ENCODE measurements at regions not wholly inside any gene's neighbourhood (a gene's known extent, or its start where the extent isn't known, plus 50 kb on each side); places are given as distances from the start of the nearest gene placed in this dataset.
A peak's percentile ranks its signal among the peaks of the same experiment; 100 is the strongest.
"Not testable (repeated sequence)": the region's sequence is repeated elsewhere in the genome, so short reads cannot be mapped to it uniquely, and the experiment has no call there.

DNA sequence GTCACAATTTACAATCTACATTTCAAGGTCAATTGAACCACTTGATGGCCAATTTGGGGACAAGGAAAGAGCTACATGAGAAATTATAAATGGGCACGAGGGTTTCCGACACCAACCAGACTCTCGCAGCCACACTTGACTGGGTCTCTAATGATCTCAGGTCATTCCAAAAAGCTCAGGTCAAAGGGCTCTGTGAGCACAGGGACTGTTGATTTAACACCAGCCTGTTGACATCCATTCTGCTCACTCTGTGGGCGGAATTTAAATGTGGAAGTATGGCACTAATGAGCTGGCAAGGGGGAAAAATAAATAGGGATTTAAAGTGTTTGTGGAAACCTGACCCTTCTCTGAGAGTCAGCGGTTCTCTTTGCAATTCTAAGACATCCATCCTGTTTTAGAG, 810.7 kb upstream of the AUTS2 start:
- Histone ChIP-seq H3K9me3 (ENCODE audit: control insufficient read depth in 2 of 3, insufficient read depth in 1 of 3, low read length in 3 of 3) (no peaks in the 10 kb centered on the region), H3K27ac (ENCODE audit: low read depth in 2 of 2, low read length in 2 of 2) (no peak overlapping the region), H3K4me1 (ENCODE audit: control insufficient read depth in 2 of 3, insufficient read depth in 2 of 3, low read depth in 1 of 3, low read length in 3 of 3) (no peaks in the 10 kb centered on the region), H3K27me3 (ENCODE audit: control insufficient read depth, insufficient read depth, low read length) (no peaks in the 10 kb centered on the region), H3K4me3 (ENCODE audit: low read length in 3 of 3) (no peak overlapping the region), H3K9ac (ENCODE audit: low read length in 3 of 3) (no peak overlapping the region), H3K36me3 (ENCODE audit: control insufficient read depth in 2 of 3, insufficient read depth in 3 of 3, low read length in 3 of 3) (no peaks in the 10 kb centered on the region)
- TF ChIP-seq, protein P1, sequence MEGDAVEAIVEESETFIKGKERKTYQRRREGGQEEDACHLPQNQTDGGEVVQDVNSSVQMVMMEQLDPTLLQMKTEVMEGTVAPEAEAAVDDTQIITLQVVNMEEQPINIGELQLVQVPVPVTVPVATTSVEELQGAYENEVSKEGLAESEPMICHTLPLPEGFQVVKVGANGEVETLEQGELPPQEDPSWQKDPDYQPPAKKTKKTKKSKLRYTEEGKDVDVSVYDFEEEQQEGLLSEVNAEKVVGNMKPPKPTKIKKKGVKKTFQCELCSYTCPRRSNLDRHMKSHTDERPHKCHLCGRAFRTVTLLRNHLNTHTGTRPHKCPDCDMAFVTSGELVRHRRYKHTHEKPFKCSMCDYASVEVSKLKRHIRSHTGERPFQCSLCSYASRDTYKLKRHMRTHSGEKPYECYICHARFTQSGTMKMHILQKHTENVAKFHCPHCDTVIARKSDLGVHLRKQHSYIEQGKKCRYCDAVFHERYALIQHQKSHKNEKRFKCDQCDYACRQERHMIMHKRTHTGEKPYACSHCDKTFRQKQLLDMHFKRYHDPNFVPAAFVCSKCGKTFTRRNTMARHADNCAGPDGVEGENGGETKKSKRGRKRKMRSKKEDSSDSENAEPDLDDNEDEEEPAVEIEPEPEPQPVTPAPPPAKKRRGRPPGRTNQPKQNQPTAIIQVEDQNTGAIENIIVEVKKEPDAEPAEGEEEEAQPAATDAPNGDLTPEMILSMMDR (IDR thresholded peaks at IDR 0.05; ENCODE audit: borderline replicate concordance, extremely low read depth, insufficient read depth) = no peak
- peak in 4 of 5 donors; percentile 55 to 85 (median 75) for DNase-seq
- FAIRE-seq = no peak
- intact Hi-C loops (cut with DNase I) = no loop called here

- intact Hi-C loops (cut with DNase I); H3K27ac ChIP-seq (ENCODE audit: low read depth in 2 of 2, low read length in 2 of 2); H3K9ac ChIP-seq (ENCODE audit: low read length in 3 of 3); H3K9me3 ChIP-seq (ENCODE audit: control insufficient read depth in 2 of 3, insufficient read depth in 1 of 3, low read length in 3 of 3); H3K4me3 ChIP-seq (ENCODE audit: low read length in 3 of 3); H3K27me3 ChIP-seq (ENCODE audit: control insufficient read depth, insufficient read depth, low read length); H3K36me3 ChIP-seq (ENCODE audit: control insufficient read depth in 2 of 3, insufficient read depth in 3 of 3, low read length in 3 of 3); DNase-seq; FAIRE-seq; H3K4me1 ChIP-seq (ENCODE audit: control insufficient read depth in 2 of 3, insufficient read depth in 2 of 3, low read depth in 1 of 3, low read length in 3 of 3): not testable (repeated sequence)
These were observed 809.7 kb upstream of the AUTS2 start for GRCh38 chr7:68788529-68788928.

- Histone ChIP-seq H3K9me3 (ENCODE audit: control insufficient read depth in 2 of 3, insufficient read depth in 1 of 3, low read length in 3 of 3) (peaks cover 0 to 4% (median 0%) of the 10 kb centered on the region in 3 donors), H3K27ac (ENCODE audit: low read depth in 2 of 2, low read length in 2 of 2) (no peak overlapping the region), H3K36me3 (ENCODE audit: control insufficient read depth in 2 of 3, insufficient read depth in 3 of 3, low read length in 3 of 3) (no peaks in the 10 kb centered on the region), H3K27me3 (ENCODE audit: control insufficient read depth, insufficient read depth, low read length) (no peaks in the 10 kb centered on the region), H3K4me1 (ENCODE audit: control insufficient read depth in 2 of 3, insufficient read depth in 2 of 3, low read depth in 1 of 3, low read length in 3 of 3) (no peaks in the 10 kb centered on the region), H3K9ac (ENCODE audit: low read length in 3 of 3) (no peak overlapping the region), H3K4me3 (ENCODE audit: low read length in 3 of 3) (no peak overlapping the region)
- TF ChIP-seq, protein P1 (IDR thresholded peaks at IDR 0.05; ENCODE audit: borderline replicate concordance, extremely low read depth, insufficient read depth) = no peak
- intact Hi-C loops (cut with DNase I) = no loop called here
- no peak for FAIRE-seq
- no peak for DNase-seq
These were observed 808.7 kb upstream of the AUTS2 start for GRCh38 chr7:68789597-68789996.

DNA sequence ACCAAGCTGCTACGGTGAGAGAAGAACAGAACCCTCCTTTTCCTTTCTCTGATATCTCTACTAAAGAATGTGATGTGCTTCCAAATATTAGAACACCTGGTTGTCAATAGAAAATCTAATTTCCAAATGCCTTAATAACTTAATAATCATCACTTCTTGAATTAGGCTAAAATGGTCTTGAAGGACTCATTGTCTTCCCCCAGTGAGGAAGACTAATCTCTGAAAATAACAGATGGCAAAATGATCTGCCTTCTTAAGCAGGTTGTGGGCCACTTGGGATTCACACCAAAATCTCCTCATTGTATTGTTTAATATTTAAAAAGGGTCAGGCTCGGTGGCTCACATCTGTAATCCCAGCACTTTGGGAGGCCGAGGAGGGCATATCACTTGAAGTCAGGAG, 805.9 kb upstream of the AUTS2 start:
- H3K36me3 ChIP-seq (ENCODE audit: control insufficient read depth in 2 of 3, insufficient read depth in 3 of 3, low read length in 3 of 3) = no peaks in the 10 kb centered on the region

More for the DNA sequence above, 805.9 kb upstream of the AUTS2 start:
- Histone ChIP-seq H3K9me3 (ENCODE audit: control insufficient read depth in 2 of 3, insufficient read depth in 1 of 3, low read length in 3 of 3) (peaks cover 0 to 4% (median 0%) of the 10 kb centered on the region in 3 donors), H3K9ac (ENCODE audit: low read length in 3 of 3) (no peak overlapping the region), H3K27ac (ENCODE audit: low read depth in 2 of 2, low read length in 2 of 2) (no peak overlapping the region), H3K27me3 (ENCODE audit: control insufficient read depth, insufficient read depth, low read length) (no peaks in the 10 kb centered on the region), H3K4me1 (ENCODE audit: control insufficient read depth in 2 of 3, insufficient read depth in 2 of 3, low read depth in 1 of 3, low read length in 3 of 3) (no peaks in the 10 kb centered on the region), H3K4me3 (ENCODE audit: low read length in 3 of 3) (no peak overlapping the region)
- TF ChIP-seq, protein P1 (IDR thresholded peaks at IDR 0.05; ENCODE audit: borderline replicate concordance, extremely low read depth, insufficient read depth) = no peak
- FAIRE-seq (no peak), DNase-seq (no peak)
- intact Hi-C loops (cut with DNase I) = no loop called here

Data from kidney (tissue), 13 donors.